ACC112 (cell line): ENCODE measurements at regions not wholly inside any gene's neighbourhood (a gene's known extent, or its start where the extent isn't known, plus 50 kb on each side); places are given as distances from the start of the nearest gene placed in this dataset.

Experiments used
- H2AFZ ChIP-seq: fragments of 200-600 bp; sonication (generic); one replicate; pipeline ENCODE4 v1.6.0; 2017; ENCODE audit warnings: antibody characterized with exemption, low read length; ENCODE audit not compliant: unreplicated experiment
- H3K27ac ChIP-seq: fragments of 200-600 bp; sonication (generic); 2 replicates; pipeline ENCODE4 v1.5.1; 2014; ENCODE audit warnings: low read depth, mild to moderate bottlenecking, antibody characterized with exemption, low read length, moderate library complexity
- H3K27me3 ChIP-seq: fragments of 200-600 bp; sonication (generic); 2 replicates; pipeline ENCODE4 v1.6.1; 2014; ENCODE audit warnings: mild to moderate bottlenecking, antibody characterized with exemption, low read length, moderate library complexity, mixed read lengths; ENCODE audit not compliant: insufficient read depth
- H3K36me3 ChIP-seq: fragments of 200-600 bp; sonication (generic); 2 replicates; pipeline ENCODE4 v1.6.1; 2016; ENCODE audit warnings: mild to moderate bottlenecking, antibody characterized with exemption, low read length, moderate library complexity, mixed read lengths; ENCODE audit not compliant: insufficient read depth
- H3K4me1 ChIP-seq: fragments of 200-600 bp; sonication (generic); one replicate; pipeline ENCODE4 v1.6.1; 2016; ENCODE audit warnings: low read length, mixed read lengths; ENCODE audit not compliant: insufficient read depth, unreplicated experiment, control insufficient read depth
- H3K4me3 ChIP-seq: fragments of 200-600 bp; sonication (generic); 2 replicates; pipeline ENCODE4 v1.5.1; 2014; ENCODE audit warnings: mild to moderate bottlenecking, low read depth, low read length
- H3K79me2 ChIP-seq: fragments of 200-600 bp; sonication (generic); one replicate; pipeline ENCODE4 v1.6.0; 2016; ENCODE audit warnings: low read length; ENCODE audit not compliant: control insufficient read depth, unreplicated experiment, insufficient read depth

- no peaks in the 10 kb centered on the region for H3K36me3 ChIP-seq
- no peak overlapping the region for H3K4me3 ChIP-seq
- H3K27ac ChIP-seq, result no peak overlapping the region
- H3K4me1 ChIP-seq, result no peaks in the 10 kb centered on the region
- H3K27me3 ChIP-seq, result peaks cover 6% of the 10 kb centered on the region; the same call in 1 of the 2 replicates
- H3K79me2 ChIP-seq, result no peaks in the 10 kb centered on the region
- H2AFZ ChIP-seq, result no peak overlapping the region
Measured at GRCh38 chr18:41372046-41372665, 582.9 kb upstream of the PIK3C3 start.

GRCh38 chr18:41371156-41372045 lies 583.6 kb upstream of the PIK3C3 start:
- Histone ChIP-seq H3K27ac (no peak overlapping the region), H3K27me3 (peaks cover 6% of the 10 kb centered on the region; the same call in 1 of the 2 replicates), H3K79me2 (no peaks in the 10 kb centered on the region), H2AFZ (no peak overlapping the region), H3K36me3 (no peaks in the 10 kb centered on the region), H3K4me1 (no peaks in the 10 kb centered on the region), H3K4me3 (no peak overlapping the region)

- H3K4me1 ChIP-seq, result no peaks in the 10 kb centered on the region
- peaks cover 6% of the 10 kb centered on the region; the same call in 1 of the 2 replicates for H3K27me3 ChIP-seq
- no peaks in the 10 kb centered on the region for H3K79me2 ChIP-seq
- H3K4me3 ChIP-seq, result no peak overlapping the region
- H3K27ac ChIP-seq, result no peak overlapping the region
- no peaks in the 10 kb centered on the region for H3K36me3 ChIP-seq
- H2AFZ ChIP-seq, result no peak overlapping the region
Measured at GRCh38 chr18:41370740-41371139, 584.3 kb upstream of the PIK3C3 start.

- Histone ChIP-seq H3K27me3 (no peaks in the 10 kb centered on the region), H3K36me3 (no peaks in the 10 kb centered on the region), H2AFZ (no peak overlapping the region), H3K4me1 (no peaks in the 10 kb centered on the region), H3K27ac (no peak overlapping the region), H3K79me2 (no peaks in the 10 kb centered on the region), H3K4me3 (no peak overlapping the region)
Measured at GRCh38 chr18:41357708-41358107, 597.3 kb upstream of the PIK3C3 start.

GRCh38 chr18:41353777-41354528 lies 601.1 kb upstream of the PIK3C3 start:
- Histone ChIP-seq H3K27me3 (no peaks in the 10 kb centered on the region), H3K79me2 (no peaks in the 10 kb centered on the region), H2AFZ (no peak overlapping the region)

DNA sequence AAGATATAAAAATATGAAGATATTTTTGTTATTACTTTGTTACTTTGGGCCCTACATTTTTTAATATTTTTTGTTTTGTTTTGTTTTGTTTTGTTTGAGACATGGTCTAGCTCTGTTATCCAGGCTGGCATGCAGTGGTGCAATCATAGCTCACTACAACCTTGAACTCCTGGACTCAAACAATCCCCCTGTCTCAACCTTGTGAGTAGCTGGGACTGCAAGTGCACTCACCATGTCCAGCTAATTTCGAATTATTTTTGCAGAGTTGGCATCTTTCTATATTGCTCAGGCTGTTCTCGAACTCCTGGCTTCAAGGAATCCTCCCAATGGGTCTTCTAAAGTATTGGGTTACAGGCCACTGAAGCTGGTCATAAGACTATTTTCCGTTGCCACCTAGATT lies 603.6 kb upstream of the PIK3C3 start:
- Histone ChIP-seq H3K4me1 (no peaks in the 10 kb centered on the region), H3K79me2 (no peaks in the 10 kb centered on the region), H3K27me3 (no peaks in the 10 kb centered on the region), H2AFZ (no peak overlapping the region), H3K27ac (no peak overlapping the region), H3K4me3 (no peak overlapping the region), H3K36me3 (no peaks in the 10 kb centered on the region)

More at GRCh38 chr18:41353777-41354528, 601.1 kb upstream of the PIK3C3 start:
- H3K4me3 ChIP-seq, result no peak overlapping the region
- no peaks in the 10 kb centered on the region for H3K36me3 ChIP-seq
- no peak overlapping the region for H3K27ac ChIP-seq
- H3K4me1 ChIP-seq, result no peaks in the 10 kb centered on the region

DNA sequence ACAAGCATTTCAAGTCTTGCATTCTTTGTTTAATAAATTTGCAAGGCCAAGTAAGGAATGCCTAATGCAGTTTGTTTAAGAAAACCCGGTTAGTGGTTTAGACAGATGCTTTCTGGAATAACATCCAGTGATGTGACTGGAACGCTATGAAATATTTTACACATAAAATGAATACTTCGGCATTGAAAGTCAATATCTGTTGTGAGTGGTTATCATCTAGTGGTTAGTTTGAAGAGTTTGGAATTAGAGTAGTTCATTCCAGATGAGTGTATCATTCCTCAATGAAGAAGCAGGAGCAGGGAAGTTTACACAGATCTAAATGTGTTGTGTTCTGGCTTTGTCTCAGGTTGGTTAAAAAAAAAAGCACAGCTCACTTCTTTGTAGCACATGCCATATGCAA lies 608.0 kb upstream of the PIK3C3 start:
- Histone ChIP-seq H2AFZ (no peak overlapping the region), H3K27me3 (no peaks in the 10 kb centered on the region), H3K4me3 (no peak overlapping the region), H3K27ac (no peak overlapping the region), H3K4me1 (no peaks in the 10 kb centered on the region), H3K36me3 (no peaks in the 10 kb centered on the region), H3K79me2 (no peaks in the 10 kb centered on the region)

DNA sequence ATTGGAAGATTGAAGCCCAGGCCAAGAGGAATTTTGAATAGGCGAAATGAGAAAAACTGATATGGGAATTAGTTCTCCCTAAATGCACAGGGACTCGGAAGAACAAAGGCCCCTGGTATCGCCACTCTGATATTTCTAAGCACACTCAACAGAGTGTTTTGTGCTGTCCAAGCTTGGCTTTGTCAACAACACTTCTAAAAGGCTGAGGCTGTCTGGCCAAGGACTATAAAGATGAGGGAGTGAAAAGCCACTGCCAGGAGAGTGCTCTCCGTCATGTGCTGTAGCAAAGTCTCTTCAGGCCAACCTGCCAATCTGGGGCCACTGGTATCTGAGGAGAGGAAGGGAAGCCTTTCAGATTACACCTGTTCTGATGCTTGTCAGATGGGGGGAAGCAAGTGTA lies 611.2 kb upstream of the PIK3C3 start:
- Histone ChIP-seq H3K79me2 (no peaks in the 10 kb centered on the region), H3K27ac (no peak overlapping the region), H3K36me3 (no peaks in the 10 kb centered on the region), H2AFZ (no peak overlapping the region), H3K4me1 (no peaks in the 10 kb centered on the region), H3K4me3 (no peak overlapping the region), H3K27me3 (no peaks in the 10 kb centered on the region)

DNA sequence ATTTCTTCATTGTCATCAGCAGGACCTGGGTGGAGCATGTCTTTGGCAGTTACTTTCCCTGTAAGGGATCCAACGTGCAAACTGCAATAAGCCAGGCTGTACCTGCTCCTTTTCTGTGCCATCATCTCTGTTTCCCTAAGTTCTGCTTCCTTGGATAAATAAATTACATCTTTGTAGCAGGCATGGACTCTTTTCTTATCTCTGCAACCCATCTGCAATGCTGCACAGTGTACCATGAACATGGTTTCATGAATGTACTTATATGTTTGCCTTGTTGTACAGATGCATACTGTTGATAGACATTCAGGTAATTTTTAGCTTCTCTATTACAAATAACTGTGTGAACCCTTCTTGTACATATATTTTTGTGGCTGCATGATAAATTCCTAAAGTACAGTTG lies 616.7 kb upstream of the PIK3C3 start:
- Histone ChIP-seq H3K79me2 (no peaks in the 10 kb centered on the region), H3K27ac (no peak overlapping the region), H2AFZ (no peak overlapping the region), H3K4me3 (no peak overlapping the region), H3K36me3 (no peaks in the 10 kb centered on the region), H3K4me1 (no peaks in the 10 kb centered on the region), H3K27me3 (no peaks in the 10 kb centered on the region)

DNA sequence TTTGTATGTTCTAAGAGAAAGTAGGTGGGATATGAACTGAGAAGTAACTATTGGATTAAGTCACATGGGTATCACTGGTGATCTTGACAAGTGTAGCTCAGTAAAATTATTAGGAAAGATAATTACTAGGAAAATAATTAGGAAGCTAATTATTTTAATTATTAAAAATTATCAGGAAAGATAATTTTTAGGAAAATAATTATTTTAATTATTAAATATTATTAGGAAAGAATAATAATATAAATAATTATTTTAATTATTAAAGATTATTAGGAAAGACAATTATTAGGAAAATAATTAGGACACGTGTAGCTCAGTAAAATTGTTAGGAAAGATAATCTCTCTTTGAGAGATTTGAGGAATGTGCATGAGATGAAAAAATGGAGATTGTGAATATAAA lies 623.4 kb upstream of the PIK3C3 start:
- H3K27me3 ChIP-seq, result no peaks in the 10 kb centered on the region
- no peak overlapping the region for H2AFZ ChIP-seq
- no peaks in the 10 kb centered on the region for H3K36me3 ChIP-seq
- H3K4me1 ChIP-seq, result no peaks in the 10 kb centered on the region
- no peaks in the 10 kb centered on the region for H3K79me2 ChIP-seq
- H3K4me3 ChIP-seq, result no peak overlapping the region
- no peak overlapping the region for H3K27ac ChIP-seq
